HG03558 (cell line): ENCODE measurements at regions not wholly inside any gene's neighbourhood (a gene's known extent, or its start where the extent isn't known, plus 50 kb on each side); places are given as distances from the start of the nearest gene placed in this dataset.

Experiments used
- ATAC-seq: cut with Tn5 transposase; IDR thresholded peaks from one replicate; pipeline ENCODE4 v1.9.1; 2021; ENCODE audit warnings: moderate number of reproducible peaks; ENCODE audit not compliant: unreplicated experiment; ENCODE audit errors: extremely low read depth

DNA sequence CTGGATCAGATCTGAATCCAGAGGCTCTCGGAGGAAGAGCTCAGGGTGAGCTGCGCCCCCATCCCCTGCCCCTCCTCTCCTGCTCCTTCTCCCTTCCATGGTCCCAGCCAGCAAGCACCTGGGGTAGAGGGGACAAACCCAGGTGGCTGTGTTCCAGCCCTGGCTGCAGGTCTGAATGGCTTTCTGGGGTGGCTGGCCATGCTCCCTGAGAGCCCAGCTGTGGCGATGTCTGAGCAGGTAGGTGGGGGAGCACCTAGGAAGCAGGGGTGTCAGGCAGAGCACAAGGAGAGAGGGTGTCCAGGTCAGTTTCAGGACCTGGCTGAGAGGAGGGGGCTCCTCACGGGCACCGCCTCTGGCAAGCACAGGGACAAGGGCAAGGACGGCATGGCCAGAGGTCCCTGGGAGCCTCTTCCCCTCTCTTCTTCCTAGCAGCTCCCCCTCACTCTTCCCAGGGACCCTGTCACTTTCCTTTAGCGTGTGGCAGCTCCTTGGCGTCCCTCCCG, 310.0 kb downstream of the SEC14L1 start:
- ATAC-seq: no peak

DNA sequence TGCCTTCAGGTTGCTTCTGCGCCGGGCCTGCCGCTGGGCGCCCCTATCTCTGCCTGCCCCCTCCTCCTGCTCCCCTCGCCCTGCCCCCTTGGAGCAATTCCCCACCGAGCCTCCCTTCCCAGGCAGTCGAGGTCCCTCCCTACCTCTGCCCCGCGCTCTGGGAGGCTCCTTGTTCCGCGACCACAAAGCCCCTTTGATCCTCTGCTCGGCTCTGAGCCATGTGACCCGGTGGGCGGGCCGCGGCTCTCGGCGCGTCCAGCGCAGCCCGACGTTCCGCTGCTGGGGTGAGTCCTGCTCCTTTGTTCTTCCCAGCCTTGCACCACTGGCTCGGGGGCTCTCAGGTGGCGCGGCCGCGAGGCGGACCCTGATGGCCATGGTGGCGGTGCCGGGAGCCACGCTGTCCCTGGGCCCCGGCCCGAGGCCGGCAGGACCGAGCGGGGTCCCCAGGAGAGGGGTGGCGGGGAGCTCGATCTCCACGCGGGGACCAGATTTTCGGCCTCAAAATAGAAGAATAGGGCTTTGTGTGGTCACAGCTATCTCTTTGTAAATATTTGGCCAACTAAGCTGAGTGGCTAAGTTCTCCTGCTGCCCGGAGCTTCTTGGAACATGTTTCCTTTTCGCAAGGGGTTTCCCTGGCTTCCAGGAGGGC, 310.6 kb downstream of the SEC14L1 start:
- ATAC-seq: no peak

- ATAC-seq: no peak
Measured at GRCh38 chr17:77451894-77452852, 311.4 kb downstream of the SEC14L1 start.

- ATAC-seq: no peak
Measured at GRCh38 chr17:77453613-77454241, 313.0 kb downstream of the SEC14L1 start.

GRCh38 chr17:77454242-77455095, 313.7 kb downstream of the SEC14L1 start:
- no peak for ATAC-seq

DNA sequence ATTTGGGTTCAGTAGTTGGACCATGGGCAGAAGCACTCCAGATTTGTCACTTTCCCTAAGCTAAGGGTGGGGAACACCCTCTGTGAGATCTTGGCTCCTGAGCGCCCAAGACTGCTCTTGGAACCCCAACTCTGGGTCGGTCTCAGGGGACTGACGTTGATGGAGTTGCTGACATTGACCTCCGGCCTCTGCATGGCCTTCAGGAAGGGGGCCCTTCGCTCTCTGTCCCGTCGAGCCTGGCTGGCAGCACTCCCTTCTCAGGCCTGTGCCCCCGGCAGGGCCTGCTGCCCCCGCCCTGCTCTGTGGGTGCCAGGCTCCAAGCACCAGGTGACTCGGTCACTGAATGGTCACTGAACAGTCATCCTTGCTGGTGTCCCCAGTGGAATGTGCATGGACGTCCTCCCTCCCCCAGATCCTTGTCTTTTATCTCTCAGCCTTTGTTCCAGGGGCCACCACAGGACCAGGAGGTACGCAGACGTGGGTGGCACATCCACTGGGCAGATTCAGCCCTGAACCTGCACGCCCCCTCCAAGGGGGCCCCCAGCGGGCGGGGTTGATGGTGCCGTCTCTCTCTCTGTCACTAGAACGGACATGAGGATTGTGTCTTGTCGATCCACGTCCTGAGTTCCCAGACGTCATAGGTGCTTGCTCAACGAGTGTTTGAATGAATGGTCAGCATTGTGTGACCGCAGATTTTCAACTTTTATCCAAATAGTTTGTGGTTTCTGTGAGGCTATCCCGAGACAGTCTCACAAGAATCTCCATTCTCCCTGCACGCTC, 314.5 kb downstream of the SEC14L1 start:
- ATAC-seq: no peak

DNA sequence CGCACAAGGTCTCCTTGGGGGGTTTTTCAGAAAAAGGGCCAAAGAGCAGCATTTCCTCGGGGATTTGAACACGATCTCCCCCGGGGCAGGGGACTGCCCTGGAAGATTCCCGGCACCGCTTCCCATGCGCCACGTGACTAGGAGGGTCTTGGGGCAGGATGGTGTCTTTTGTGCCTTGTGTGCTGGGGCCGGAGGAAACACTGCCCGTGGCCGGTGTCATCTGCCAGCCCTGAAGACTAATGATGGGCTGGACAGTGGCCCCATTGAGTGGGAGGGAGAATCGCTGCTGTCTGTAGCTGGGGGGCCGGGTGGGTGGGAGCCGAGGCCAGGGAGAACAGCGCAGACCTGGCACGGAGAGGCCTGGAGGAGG, 315.1 kb downstream of the SEC14L1 start:
- ATAC-seq: no peak

DNA sequence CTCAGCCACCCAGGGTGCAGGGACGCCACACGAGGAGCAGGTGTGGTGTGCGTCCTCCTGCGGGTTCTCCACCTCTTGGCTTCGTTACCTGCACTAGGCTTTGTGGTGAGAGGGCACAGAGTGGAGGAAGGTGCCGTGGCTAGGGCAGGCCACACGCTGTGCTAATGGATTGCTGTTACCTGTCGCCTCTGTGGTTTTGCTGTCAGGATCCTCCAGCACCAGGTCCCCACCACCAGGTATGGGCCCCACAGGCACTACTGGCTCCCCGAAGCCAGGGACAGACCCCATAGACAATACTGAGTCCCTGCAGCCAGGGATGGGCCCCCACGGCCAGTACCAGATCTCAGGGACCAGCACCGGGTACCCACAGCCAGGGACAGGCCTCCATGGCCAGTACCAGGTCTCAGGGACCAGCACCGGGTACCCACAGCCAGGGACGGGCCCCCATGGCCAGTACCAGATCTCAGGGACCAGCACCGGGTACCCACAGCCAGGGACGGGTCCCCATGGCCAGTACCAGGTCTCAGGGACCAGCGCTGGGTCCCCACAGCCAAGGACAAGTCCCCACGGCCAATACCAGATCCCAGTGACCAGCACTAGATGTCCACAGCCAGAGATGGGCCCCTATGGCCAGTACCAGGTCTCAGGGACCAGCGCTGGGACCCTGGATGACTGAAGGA, 315.6 kb downstream of the SEC14L1 start:
- ATAC-seq: no peak

DNA sequence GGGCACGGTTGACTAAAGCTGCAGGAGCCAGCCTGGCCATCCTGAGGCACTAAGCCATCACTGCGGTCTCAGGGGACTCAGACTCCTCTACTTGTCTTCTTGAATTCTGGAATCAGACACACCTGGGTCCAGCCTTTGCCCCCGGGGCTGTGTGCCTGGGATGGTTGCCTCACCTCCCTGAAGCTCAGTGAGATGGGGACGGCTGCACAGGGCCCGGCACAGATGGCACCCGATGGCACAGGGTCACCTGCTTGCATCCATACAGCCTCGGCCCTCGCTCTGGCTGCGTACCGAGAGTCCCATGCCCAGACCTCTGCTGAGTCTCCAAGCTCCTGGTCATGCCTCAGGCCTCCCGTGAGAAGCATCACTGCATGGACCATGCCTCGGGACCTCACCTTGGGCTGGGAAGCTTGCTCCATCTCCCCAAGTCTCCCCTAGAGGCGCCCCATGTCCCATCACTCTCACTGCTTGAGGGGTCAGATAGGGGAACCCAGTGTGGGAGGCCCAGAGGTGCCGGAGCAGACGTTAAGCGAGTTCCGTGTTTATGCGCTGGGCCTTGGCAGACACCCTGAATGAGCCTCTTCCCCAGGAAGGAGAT, 316.3 kb downstream of the SEC14L1 start:
- no peak for ATAC-seq

GRCh38 chr17:77457572-77458201, 316.9 kb downstream of the SEC14L1 start:
- ATAC-seq: no peak

DNA sequence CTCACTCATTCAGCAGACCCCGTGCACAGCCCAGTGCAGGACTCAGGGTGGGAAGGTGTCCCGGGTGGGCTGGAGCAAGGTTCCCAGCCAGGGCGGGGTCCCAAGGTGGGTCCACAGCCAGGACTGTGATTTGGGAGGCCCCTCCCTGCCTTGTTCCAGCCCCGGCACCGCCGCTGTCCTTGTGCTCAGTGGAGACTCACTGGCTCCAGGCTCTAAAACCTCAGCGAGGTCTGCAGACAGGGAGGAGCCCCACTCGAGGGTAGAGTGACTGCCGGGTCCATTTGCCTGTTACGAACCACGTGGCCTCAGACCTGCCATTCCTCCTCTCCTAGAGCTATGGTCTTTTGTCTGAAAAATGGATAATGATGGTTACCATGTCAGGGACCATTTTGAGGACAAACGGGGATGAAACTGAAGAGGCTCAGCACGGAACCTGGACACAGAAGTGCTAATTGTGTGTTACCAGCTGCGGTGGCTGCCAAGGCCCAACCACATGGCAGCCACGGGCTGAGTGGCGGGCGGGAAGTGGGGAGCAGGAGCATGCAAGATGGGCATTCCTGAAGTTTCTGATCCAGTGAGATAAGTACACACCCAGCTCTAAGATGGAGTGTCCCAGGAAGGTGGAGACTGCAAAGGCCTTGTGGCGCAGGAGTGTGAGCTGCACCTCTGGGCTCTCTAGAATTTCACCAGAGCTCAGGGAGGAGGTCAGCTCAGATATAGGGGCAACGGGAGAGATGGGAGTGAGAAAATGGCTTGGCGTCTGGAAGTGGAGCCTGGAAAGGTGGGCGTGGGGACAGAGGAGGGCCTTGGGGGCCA, 317.6 kb downstream of the SEC14L1 start:
- no peak for ATAC-seq

- ATAC-seq: no peak
Measured at GRCh38 chr17:77459018-77459755, 318.4 kb downstream of the SEC14L1 start.

GRCh38 chr17:77460514-77461046, 319.8 kb downstream of the SEC14L1 start:
- ATAC-seq: no peak

DNA sequence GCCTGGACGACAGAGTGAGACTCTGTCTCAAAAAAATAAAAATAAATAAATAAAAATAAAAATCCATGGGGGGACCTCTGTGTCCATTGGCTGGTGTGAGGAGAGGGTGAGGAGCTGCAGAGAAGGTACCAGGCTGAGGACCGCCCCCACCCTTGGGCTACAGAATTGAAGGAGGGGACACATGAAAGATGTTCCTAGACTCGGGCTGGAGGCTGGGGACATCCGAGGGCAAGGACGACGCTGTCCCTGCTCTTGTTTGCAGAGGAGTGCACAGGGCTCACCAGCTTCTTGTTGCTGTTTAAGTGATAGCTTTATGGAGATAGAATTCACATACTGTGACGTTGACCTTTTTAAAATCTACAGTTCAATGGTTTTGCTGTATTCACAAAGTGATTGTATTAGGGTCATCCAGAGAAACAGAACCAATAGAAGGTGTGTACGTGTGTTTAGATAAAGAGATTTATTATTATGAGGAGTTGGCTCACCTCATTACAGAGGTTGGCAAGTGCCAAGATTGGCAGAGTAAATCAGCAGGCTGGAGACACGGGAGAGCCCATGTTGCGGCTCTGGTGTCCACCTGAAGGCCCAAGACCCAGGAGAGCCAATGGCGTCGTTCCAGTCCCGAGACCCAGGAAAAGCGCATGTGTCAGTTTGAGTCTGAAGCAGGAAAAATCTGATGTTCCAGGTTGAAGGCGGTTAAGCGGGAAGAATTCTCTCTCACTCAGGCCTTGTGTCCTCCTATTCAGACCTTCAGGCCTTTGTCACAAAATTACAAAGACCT, 320.7 kb downstream of the SEC14L1 start:
- ATAC-seq: no peak

GRCh38 chr17:77462090-77462489, 321.3 kb downstream of the SEC14L1 start:
- ATAC-seq: no peak
